GM18520 (cell line): ENCODE measurements at regions not wholly inside any gene's neighbourhood (a gene's known extent, or its start where the extent isn't known, plus 50 kb on each side); places are given as distances from the start of the nearest gene placed in this dataset.
"Not testable (repeated sequence)": the region's sequence is repeated elsewhere in the genome, so short reads cannot be mapped to it uniquely, and the experiment has no call there.

Experiments
- ATAC-seq: cut with Tn5 transposase; IDR thresholded peaks from one replicate; pipeline ENCODE4 v1.9.1; 2021; ENCODE audit not compliant: unreplicated experiment

DNA sequence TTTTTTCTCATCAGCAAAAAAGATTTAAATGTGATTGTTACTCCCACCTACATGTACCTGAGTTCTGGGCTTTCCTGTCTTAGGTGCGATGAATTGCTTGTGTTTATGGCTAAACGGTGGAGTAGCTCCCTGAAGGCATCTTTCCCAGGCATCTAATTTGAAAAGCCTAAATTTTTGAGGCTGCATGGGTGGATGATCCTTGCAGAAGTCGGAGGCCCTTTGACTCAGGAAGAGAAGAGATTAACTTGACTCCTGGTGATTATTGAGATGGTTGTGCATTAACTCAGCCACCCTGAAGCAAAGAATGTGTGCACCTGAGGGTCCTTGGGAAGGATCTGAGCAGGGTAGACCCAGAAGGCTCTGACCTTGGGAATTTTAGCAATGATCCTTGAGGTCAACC, 155.6 kb upstream of the SEMA3C start:
- no peak for ATAC-seq

DNA sequence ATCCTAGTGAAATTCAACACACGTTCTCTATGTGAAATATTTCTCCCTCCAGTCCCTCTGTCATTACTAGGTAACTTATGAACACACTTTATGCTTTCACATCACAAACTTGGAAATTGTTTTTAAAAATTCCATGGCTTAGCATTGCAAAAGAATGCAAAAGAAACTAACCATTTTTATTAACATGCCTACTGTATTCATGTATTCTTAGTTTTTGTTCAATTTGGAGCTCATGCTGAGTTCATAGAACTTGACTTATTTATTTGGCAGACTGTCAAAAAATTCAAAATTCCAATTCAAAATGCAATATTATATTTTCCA, 155.0 kb upstream of the SEMA3C start:
- no peak for ATAC-seq

DNA sequence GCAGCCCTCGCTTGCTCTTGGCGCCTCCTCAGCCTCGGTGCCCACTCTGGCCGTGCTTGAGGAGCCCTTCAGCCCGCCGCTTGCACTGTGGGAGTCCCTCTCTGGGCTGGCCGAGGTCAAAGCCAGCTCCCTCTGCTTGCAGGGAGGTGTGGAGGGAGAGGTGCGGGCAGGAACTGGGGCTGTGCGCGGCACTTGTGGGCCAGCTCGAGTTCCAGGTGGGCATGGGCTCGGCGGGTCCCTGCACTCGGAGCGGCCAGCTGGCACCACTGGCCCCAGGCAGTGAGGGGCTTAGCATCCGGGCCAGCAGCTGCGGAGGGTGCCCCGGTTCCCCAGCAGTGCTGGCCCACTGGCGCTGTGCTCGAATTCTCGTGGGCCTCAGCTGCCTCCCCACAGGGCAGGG, 152.1 kb upstream of the SEMA3C start:
- no peak for ATAC-seq

DNA sequence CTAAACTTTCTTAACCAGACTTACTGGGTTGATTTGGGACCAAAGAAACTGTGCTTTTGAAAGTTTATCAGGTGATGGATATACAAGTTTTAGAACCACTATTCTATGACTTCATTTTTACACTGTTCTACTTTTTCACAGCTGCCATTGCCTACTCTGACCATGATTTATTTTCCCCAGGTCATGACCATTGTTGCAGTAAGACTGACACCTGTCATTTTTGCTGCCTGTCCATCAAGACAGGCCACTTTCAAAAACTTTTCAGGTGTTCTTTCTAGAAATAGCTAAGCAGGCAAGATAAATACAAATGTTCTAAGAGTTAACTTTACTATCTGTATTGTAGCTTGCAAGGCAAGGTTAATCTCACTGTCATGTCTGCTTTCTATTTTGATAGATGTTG, 147.9 kb upstream of the SEMA3C start:
- no peak for ATAC-seq

DNA sequence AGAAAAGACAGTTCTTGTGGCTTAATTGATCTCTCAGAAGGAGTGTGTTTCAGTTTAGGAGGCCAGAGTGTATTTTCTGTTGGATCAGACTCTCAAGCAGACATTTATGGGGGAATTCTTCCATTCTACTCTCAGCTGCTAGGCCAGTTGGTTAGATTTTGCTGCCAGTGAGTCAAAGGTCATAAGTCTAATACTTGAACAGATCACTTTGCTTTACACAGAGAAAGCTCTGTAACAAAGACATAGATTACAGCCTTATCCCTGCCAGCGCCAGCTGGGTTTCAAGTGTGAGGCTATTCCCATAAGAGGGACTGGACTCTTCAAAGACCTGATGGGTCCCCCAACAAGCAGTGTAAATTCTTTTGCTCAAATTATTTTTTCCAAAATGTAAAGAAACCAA, 145.6 kb upstream of the SEMA3C start:
- no peak for ATAC-seq

DNA sequence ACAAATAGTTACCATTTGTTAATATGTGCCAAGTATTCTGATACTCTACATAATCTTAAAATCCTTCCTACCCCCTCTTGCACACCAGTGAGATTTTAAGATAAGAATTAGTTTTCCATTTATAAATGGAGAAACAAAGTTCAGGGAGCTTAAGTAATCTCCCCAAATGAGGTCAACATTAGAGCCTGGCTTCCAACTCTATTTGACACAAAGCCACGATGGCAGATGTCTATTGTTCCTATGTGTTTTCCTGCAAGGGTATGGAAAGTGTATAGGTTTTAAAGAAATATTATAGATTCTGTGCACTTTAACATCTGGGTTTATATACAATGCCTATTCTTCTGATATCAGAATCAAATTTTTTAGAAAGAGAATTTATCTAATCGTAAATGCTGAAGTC, 143.9 kb upstream of the SEMA3C start:
- no peak for ATAC-seq

DNA sequence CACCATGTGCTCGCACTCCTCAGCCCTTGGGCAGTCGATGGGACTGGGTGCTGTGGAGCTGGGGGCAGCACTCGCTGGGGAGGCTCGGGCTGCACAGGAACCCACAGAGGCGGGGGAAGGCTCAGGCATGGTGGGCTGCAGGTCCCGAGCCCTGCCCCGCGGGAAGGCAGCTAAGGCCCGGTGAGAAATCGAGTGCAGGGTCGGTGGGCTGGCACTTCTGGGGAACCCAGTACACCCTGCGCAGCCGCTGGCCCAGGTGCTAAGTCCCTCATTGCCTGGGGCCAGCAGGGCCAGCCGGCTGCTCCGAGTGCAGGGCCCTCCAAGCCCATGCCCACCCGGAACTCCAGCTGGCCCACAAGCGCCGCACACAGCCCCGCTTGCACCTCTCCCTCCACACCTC, 138.6 kb upstream of the SEMA3C start:
- ATAC-seq = not testable (repeated sequence)

DNA sequence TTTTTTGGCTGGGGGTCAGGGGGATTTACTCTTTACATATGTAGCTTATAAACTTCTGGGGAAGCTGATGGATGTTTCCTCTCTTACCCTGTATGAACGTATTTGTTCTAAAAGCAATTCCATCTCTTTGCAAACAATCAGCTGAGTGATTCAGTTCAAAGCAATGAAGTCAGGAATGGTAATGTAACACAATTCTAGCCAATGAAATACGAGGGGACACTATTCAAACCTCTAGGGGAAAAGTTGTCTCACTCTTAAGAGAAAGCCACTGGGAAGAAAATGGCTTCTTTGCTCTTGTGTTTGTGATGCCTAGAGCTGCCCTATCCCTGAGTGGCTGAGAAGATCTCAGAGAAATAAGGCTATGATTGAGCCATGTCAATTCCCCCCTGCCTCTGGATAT, 134.8 kb upstream of the SEMA3C start:
- ATAC-seq = no peak

DNA sequence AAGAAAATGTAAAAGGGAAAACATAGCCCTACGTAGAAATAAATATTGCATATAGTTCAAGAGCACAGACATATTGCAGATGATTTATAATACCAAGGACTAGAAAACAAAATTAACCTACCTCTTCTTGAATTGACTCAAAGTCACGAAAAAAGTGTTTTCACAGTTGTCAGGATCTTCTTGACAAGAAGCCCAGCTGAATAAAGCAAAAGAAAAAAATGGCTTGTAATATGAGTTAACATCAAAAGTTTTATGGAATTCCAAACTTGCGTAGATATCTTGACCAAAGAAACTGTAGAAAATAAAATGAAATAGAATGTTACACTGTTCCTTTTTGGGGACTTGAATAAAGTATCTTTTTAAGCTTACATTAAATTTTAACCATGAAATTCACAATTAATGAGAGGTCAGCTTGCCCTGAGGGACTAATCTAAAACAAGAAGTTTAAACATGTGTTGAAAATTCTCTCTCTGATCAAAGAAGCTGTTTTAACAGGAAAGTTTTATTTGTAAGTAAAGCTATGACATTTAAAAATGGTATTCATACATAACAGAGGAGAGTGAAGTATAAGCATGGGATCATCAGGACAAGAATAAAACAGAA, 133.1 kb upstream of the SEMA3C start:
- ATAC-seq = no peak

DNA sequence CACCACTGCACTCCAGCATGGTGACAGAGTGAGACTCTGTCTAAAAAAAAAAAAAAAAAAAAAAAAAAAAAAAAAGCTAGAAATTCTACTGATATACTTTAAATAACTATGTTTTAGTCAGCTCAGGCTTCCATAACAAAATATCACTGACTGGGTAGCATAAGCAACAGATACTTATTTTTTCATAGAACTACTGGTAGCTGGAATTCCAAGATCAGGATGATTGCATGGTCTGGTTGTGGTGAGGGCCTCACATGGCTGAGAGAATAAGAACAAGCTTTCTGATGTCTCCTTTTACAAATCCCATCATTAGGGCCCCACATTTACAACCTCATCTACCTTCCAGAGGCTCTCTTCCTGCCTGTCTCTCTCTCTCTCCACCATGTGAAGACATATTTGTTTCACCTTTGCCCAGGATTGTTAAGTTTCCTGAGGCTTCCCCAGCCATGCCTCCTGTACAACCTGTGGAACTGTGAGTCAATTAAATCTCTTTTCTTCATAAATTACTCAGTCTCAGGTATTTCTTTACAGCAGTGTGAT, 126.7 kb upstream of the SEMA3C start:
- no peak for ATAC-seq

DNA sequence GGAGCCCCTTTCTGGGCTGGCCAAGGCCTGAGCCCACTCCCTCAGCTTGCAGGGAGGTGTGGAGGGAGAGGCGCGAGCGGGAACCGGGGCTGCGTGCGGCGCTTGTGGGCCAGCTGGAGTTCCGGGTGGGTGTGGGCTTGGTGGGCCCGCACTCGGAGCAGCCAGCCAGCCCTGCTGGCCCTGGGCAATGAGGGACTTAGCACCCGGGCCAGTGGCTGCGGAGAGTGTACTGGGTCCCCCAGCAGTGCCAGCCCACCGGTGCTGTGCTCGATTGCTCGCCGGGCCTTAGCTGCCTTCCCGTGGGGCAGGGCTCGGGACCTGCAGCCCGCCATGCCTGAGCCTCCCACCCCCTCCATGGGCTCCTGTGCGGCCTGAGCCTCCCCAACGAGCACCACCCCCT, 123.8 kb upstream of the SEMA3C start:
- ATAC-seq = not testable (repeated sequence)

DNA sequence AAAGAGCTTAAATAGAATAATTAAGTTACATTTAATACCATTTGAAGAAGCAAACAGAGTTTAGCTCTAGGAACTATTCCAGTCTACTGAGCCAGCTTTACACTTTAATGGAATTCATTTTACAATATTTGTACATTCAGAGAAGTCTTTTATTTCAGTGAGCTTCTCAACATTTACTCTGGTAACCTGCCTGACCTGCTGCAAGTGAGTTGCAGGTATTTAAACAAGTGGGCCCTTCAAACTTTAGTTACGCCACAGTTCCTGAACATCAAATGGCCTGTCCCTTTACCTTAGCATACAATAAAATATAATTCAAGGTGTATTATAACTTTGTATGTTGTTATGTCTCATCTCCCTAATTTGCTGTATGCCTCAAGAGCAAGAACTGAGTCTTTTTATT, 121.6 kb upstream of the SEMA3C start:
- ATAC-seq = no peak

DNA sequence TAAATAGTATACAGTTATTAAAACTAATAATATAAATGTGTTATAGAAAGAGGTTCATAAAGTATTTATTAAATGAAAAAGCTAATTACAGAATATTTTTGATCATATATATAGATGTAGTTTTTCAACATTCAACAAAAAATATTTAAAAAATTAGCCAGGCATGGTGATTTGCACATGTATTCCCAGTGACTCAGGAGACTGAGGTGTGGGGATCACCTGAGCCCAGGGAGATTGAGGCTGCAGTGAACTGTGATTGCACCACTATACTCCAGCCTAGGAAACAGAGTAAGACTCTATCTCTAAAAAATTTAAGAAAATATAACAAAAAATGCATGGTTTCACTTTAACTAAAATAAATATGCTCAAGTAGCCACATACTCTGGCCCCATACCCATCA, 118.0 kb upstream of the SEMA3C start:
- no peak for ATAC-seq

DNA sequence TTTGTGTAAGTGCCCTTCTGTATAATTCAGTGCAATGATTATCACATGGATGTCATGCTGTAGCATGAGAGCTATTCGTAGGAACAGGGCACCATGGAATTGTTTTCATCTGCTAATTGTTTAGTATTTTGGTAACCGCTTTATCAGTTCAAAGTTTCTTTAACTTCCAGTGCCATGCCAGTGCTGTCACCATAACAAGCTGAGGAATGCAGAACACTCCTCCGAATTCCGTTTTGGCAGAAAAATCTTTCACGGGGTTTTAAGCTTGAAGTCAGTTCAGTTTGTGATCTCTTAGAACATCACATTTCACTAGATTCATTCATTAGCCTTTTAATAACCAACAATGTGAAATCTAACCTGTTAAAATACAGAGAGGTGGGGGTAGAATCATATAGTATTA, 117.2 kb upstream of the SEMA3C start:
- no peak for ATAC-seq

DNA sequence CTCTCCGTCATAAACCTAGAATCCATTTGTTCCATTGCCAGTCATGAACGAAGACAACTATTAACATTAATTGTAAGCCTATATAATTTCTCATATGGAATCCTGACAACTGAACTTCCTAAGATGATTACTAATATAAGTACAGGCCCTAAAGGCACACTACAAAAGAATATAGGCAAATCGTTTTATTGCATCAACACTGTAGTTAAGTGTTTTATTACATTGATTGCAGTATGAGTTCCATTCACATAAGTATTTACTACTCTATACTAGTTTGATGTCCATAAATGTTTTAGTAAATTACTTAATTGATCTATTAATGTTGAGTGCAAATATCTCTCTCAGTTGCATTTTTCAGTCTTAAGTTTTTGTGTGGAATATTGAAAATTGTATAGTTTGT, 113.1 kb upstream of the SEMA3C start:
- ATAC-seq = no peak

DNA sequence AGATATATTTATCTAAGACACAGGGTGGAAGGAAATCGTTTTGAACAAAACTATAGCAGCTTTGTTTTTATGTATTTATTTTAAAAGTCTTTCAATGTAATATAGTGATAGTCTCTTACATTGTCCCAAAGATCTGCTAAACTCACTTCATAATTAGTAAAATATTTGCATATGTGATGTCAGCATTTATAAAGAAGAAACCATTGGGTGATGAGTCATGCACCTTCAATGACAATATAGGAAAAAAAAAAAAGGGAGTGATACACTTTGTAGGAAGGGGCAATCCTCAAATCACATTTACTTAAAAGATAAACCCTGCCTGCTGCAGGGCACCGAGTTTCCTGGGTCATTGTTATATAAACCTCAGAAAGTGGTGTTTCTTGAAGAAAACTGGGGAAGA, 112.4 kb upstream of the SEMA3C start:
- no peak for ATAC-seq

DNA sequence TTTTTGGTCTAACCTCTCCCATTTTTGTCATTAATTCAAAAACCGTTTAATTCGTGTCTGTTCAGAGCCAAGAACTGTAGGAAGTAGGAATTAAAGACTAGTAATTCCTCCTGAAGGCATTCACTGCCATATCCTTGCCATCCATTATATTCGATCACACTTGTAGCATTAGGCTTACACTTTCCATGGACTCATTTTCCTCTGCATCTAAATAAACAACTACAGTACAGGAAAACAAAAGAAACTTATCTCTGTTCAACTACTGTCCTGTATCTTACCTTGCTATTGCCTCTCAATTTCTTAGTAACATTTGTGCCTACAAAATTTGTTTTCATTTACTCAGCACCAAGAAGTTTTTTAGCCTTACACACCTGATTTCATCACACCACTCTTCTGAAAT, 111.6 kb upstream of the SEMA3C start:
- ATAC-seq = no peak

DNA sequence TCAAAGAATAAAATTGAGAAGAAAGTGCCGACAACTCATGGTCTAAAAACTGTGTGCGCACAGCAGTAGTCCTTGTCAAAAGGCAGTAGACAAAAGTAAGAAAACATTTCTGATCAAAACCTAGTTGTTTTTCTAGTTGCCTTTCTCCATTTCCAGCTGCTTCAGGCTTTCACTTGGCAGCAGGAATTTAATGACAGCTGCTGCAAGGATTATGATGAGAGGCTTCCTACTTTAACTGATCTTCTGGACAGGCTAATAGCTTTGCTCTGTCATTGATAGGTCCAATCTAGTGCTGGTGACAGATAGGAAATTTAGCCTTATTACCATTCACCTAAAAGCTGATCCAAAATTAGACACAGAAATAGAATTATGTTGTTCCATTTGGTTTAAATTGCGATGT, 110.7 kb upstream of the SEMA3C start:
- ATAC-seq = no peak

DNA sequence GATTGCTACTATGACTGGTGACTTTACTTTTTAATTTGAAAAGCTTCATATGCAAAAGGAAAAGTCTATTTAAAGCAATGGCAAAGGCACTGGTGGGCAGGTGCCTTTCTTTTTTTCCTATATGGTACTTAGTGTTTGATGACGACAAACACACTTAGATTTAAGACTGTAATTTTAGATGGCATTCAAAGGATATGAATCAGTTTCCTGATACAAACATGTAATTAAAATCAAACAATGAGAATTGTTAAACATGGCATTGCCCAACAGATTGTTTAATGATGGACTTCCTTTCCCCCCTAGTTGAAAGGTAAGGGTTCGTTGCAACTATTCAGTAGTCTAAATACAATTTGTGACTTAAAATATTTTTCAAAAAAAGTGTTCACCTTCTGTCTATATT, 106.5 kb upstream of the SEMA3C start:
- no peak for ATAC-seq

DNA sequence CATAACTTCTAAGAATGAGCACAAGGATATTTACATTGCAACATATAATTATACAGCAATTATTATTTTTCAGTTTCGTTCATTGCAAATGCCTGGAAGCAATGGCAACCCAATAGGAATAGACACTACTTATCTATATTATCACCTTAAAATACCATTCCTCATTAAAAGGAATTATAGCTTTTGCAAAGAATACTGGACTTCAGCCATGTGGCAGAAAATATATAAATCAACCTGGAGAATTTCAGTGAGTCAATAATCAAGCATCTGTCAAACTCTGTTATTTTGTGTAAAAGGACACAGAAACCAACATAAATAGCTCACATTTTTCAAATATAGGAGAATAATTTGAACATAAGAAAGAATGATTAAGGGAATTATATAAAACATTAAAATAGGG, 96.1 kb upstream of the SEMA3C start:
- ATAC-seq = no peak

DNA sequence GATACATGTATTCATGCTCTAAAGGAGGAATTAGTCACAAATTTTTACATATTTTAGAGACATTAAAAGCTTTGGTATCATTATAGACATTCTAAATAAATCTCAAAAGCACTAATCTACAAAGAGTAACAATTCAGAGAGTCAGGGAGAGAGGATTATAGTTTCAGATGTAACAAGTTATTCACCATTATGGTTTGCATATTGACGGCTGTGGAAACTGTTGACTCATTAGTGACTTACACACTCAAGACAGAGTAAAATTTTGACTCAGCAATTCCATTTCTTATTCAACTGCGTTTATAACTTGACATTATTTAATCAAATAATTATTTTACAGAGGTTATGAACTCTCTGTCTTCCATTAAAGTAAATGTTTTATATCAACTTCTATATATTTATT, 95.4 kb upstream of the SEMA3C start:
- no peak for ATAC-seq

DNA sequence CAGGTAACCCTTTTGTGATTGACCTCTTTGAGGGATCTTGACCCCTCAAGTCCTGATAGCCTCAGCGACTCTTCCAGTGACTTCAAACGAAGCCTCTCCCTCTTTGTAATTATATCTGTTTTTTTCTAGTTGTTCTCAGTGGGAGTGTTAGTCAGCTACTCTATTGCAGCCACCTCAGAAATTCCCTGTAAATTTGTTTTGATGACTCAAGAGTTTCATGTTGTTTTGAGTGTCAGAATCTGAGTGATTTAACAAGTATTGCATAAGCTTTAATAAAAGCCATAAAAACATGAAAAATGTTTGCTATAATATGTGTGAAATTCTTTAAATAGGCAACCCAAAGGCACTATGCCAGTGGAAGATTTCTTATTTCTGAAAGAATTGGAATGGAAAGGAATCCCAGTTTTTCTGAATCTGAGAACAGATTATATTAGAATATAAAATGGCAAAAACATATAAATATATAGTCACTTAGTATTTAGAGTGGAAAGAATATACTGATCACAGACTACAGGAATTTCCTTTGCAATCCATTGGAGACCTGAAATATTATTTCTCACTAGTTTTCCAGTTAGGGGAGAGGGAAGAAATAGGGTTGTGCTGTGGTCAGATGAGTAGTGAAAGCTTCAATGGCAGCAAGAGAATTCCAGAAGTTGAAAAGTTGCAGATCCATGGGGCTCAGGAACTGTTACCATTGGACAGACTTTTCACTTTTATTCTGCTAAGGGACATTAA, 94.4 kb upstream of the SEMA3C start:
- ATAC-seq = no peak

DNA sequence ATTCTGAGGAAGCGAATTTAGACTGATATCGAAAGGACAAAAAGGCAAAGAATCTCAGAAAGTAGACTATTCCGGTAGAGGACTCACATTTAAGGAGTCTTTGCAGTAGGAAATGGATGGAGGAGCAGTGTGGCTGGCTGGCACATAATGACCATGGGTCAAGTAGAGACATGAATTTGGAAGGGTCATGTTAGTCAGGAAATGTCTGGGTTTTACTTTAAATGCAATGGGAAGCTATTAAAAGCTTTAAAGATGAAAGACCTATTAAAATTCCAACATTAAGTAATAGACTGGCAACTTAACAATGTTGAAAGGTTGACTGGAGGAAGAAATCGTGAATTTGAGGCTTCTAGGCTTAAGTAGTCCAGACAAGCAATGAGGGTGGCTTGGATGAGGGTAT, 90.0 kb upstream of the SEMA3C start:
- no peak for ATAC-seq
